Erythroblast (primary cell): ENCODE measurements at regions not wholly inside any gene's neighbourhood (a gene's known extent, or its start where the extent isn't known, plus 50 kb on each side); places are given as distances from the start of the nearest gene placed in this dataset.

Experiments
- GATA1 ChIP-seq: IDR thresholded peaks from 2 replicates; pipeline ENCODE4 v1.6.1; 2011; ENCODE audit warnings: low read depth, mild to moderate bottlenecking, control low read depth, low read length, moderate library complexity
- POLR2A ChIP-seq: IDR thresholded peaks from 2 replicates; pipeline ENCODE4 v1.6.1; 2011; ENCODE audit warnings: mild to moderate bottlenecking, low read length

DNA sequence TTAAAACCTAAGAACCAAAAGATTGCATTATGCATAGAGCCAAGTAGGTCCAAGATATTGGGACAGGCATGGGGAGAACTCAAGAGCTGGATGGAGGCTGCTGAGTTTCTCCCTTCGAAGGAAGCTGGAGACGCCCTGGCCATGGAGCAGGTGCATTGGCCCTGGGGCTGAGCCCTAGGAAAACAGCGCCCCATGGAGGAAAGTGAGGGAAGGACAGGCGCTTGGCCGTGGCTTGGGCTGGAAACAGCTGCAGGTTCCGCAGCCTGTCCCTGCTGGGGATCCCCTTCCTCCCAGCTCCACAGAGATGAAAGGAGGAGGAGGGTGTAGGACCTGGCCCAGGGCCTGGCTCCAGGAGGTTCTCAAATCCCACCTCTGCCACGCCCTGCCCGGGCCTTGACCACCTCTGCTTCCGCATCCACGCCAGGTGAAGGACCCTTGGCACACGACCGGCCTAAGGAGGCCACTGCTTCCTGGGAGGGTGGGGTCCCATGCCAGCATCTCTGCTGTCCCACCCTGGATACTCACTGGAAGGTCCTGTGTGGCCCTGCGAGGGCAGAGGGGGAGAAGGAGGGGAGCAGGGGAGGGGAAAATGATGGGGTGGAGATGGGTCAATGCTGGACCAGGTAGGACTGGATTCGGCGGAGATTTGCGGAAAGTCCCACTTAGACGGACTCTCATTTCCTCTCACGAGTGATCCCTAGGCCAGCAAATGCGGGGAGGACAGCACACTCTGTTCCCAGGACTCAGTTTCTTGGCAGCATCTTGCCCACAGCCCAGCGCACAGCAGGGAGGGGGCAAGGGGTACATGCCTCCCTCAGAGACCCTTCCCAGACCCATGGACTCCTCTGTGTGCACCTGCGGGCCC is 258.6 kb upstream of the TCERG1L start:
- TF ChIP-seq POLR2A (no peak), GATA1 (no peak)
